SK-N-SH treated with all-trans-retinoic acid at 6 μM for 48 hours (cell line): ENCODE measurements at regions not wholly inside any gene's neighbourhood (a gene's known extent, or its start where the extent isn't known, plus 50 kb on each side); places are given as distances from the start of the nearest gene placed in this dataset.

ENCODE experiments used
- ARNTL ChIP-seq: fragments of 450-650 bp; formaldehyde crosslinking; IDR thresholded peaks from 2 replicates; pipeline ENCODE4 v1.5.0; 2020; ENCODE audit warnings: low read depth, mild to moderate bottlenecking, moderate library complexity, borderline replicate concordance
- BACH2 ChIP-seq: fragments of 250-450 bp; sonication (Bioruptor Pico); IDR thresholded peaks from 2 replicates; pipeline ENCODE4 v1.9.0; 2021; ENCODE audit warnings: mild to moderate bottlenecking, borderline replicate concordance
- OSR1 ChIP-seq: fragments of 250-450 bp; sonication (Bioruptor Pico); IDR thresholded peaks from 2 replicates; pipeline ENCODE4 v1.8.0; 2022; ENCODE audit warnings: moderate library complexity, mild to moderate bottlenecking, inconsistent platforms
- RARB ChIP-seq: fragments of 250-450 bp; sonication (Bioruptor Pico); IDR thresholded peaks from 2 replicates; pipeline ENCODE4 v1.8.0; 2021; ENCODE audit warnings: mild to moderate bottlenecking, moderate library complexity
- TOX ChIP-seq: fragments of 250-450 bp; sonication (Bioruptor Pico); IDR thresholded peaks from 2 replicates; pipeline ENCODE4 v1.8.0; 2021; ENCODE audit warnings: mild to moderate bottlenecking, moderate library complexity, borderline replicate concordance
- ZC3H10 ChIP-seq: fragments of 250-450 bp; sonication (Bioruptor Pico); IDR thresholded peaks from 2 replicates; pipeline ENCODE4 v1.5.1; 2021; ENCODE audit warnings: mild to moderate bottlenecking, moderate library complexity
- ZFP3 ChIP-seq: fragments of 250-450 bp; sonication (Bioruptor Pico); IDR thresholded peaks from 2 replicates; pipeline ENCODE4 v1.5.0; 2020; ENCODE audit warnings: mild to moderate bottlenecking, moderate library complexity
- ZFP30 ChIP-seq: fragments of 450-650 bp; formaldehyde crosslinking; IDR thresholded peaks from 2 replicates; pipeline ENCODE4 v1.5.0; 2022; ENCODE audit warnings: mild to moderate bottlenecking, moderate library complexity
- ZNF70 ChIP-seq: fragments of 450-650 bp; formaldehyde crosslinking; IDR thresholded peaks from 2 replicates; pipeline ENCODE4 v1.5.0; 2020; ENCODE audit warnings: mild to moderate bottlenecking, moderate library complexity
- ZNF8 ChIP-seq: fragments of 450-650 bp; formaldehyde crosslinking; IDR thresholded peaks from 2 replicates; pipeline ENCODE4 v1.5.0; 2020; ENCODE audit warnings: mild to moderate bottlenecking, moderate library complexity
- TF ChIP-seq, protein P1 (sequence below): fragments of 250-450 bp; sonication (Bioruptor Pico); IDR thresholded peaks from 2 replicates; pipeline ENCODE4 v1.8.0; 2020; ENCODE audit warnings: mild to moderate bottlenecking, moderate library complexity, borderline replicate concordance
- TF ChIP-seq, protein P2 (sequence below): fragments of 250-450 bp; sonication (Bioruptor Pico); IDR thresholded peaks from 2 replicates; pipeline ENCODE4 v1.5.1; 2021; ENCODE audit warnings: mild to moderate bottlenecking, moderate library complexity
- TF ChIP-seq, protein P3 (sequence below): fragments of 250-450 bp; sonication (Bioruptor Pico); IDR thresholded peaks from 2 replicates; pipeline ENCODE4 v1.5.1; 2020; ENCODE audit warnings: low read depth, mild to moderate bottlenecking, moderate library complexity

DNA sequence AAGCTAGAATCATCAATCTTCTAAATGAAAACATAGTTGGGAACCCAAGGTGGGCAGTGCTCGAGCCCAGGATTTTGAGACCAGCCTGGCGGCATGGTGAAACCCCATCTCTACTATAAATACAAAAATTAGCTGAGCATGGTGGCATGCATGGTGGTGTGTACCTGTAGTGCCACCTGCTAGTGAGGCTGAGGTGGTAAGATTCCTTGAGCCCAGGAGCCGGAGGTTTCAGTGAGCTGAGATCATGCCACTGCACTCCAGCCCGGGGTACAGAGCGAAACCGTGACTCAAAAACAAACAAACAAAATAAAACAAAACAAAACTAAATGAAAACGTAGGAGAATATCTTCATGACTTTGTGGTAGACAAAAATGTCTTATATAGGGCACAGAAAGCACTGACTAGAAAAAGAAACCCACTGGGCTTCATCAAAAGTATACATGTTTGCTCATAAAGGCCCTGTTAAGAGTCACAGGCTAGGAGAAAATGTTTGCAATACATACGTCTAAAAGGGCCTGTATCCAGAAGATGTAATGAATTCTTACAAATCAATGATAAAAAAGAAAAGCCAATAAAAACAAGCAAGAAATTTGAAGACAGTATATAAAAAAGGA is 353.6 kb downstream of the FGF9 start:
- no peak for TF ChIP-seq ZC3H10 (CRISPR knock-in tag)
- TF ChIP-seq TOX (CRISPR knock-in tag) = no peak
- no peak for TF ChIP-seq ZFP30 (CRISPR knock-in tag)
- no peak for TF ChIP-seq ARNTL
- no peak for TF ChIP-seq ZFP3 (CRISPR knock-in tag)
- TF ChIP-seq ZNF8 = no peak
- TF ChIP-seq, protein P1, sequence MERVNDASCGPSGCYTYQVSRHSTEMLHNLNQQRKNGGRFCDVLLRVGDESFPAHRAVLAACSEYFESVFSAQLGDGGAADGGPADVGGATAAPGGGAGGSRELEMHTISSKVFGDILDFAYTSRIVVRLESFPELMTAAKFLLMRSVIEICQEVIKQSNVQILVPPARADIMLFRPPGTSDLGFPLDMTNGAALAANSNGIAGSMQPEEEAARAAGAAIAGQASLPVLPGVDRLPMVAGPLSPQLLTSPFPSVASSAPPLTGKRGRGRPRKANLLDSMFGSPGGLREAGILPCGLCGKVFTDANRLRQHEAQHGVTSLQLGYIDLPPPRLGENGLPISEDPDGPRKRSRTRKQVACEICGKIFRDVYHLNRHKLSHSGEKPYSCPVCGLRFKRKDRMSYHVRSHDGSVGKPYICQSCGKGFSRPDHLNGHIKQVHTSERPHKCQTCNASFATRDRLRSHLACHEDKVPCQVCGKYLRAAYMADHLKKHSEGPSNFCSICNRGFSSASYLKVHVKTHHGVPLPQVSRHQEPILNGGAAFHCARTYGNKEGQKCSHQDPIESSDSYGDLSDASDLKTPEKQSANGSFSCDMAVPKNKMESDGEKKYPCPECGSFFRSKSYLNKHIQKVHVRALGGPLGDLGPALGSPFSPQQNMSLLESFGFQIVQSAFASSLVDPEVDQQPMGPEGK = no peak
- TF ChIP-seq, protein P2, sequence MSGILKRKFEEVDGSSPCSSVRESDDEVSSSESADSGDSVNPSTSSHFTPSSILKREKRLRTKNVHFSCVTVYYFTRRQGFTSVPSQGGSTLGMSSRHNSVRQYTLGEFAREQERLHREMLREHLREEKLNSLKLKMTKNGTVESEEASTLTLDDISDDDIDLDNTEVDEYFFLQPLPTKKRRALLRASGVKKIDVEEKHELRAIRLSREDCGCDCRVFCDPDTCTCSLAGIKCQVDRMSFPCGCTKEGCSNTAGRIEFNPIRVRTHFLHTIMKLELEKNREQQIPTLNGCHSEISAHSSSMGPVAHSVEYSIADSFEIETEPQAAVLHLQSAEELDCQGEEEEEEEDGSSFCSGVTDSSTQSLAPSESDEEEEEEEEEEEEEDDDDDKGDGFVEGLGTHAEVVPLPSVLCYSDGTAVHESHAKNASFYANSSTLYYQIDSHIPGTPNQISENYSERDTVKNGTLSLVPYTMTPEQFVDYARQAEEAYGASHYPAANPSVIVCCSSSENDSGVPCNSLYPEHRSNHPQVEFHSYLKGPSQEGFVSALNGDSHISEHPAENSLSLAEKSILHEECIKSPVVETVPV = no peak
- TF ChIP-seq BACH2 (CRISPR knock-in tag) = no peak
- TF ChIP-seq, protein P3, sequence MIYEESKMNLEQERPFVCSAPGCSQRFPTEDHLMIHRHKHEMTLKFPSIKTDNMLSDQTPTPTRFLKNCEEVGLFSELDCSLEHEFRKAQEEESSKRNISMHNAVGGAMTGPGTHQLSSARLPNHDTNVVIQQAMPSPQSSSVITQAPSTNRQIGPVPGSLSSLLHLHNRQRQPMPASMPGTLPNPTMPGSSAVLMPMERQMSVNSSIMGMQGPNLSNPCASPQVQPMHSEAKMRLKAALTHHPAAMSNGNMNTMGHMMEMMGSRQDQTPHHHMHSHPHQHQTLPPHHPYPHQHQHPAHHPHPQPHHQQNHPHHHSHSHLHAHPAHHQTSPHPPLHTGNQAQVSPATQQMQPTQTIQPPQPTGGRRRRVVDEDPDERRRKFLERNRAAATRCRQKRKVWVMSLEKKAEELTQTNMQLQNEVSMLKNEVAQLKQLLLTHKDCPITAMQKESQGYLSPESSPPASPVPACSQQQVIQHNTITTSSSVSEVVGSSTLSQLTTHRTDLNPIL (CRISPR knock-in tag) = no peak
- TF ChIP-seq RARB (CRISPR knock-in tag) = no peak
- no peak for TF ChIP-seq OSR1 (CRISPR knock-in tag)
- TF ChIP-seq ZNF70 (CRISPR knock-in tag) = no peak
